ENCODE measurements at regions not wholly inside any gene's neighbourhood (a gene's known extent, or its start where the extent isn't known, plus 50 kb on each side); places are given as distances from the start of the nearest gene placed in this dataset.
"Not testable (repeated sequence)": the region's sequence is repeated elsewhere in the genome, so short reads cannot be mapped to it uniquely, and the experiment has no call there.

- no peak overlapping the region for H3K4me3 ChIP-seq (ENCODE audit: low read depth, low read length)
Measured at GRCh38 chr14:46147452-46147851, 504.1 kb downstream of the RPL10L start.

- no peak overlapping the region for H3K4me3 ChIP-seq (ENCODE audit: low read depth, low read length)
Measured at GRCh38 chr14:46147024-46147423, 504.6 kb downstream of the RPL10L start.

GRCh38 chr14:46140445-46140844 lies 511.1 kb downstream of the RPL10L start:
- no peak overlapping the region for H3K4me3 ChIP-seq (ENCODE audit: low read depth, low read length)

- H3K4me3 ChIP-seq (ENCODE audit: low read depth, low read length), result no peak overlapping the region
Measured at GRCh38 chr14:46139649-46140048, 511.9 kb downstream of the RPL10L start.

- no peak overlapping the region for H3K4me3 ChIP-seq (ENCODE audit: low read depth, low read length)
Measured at GRCh38 chr14:46137786-46138185, 513.8 kb downstream of the RPL10L start.

GRCh38 chr14:46136456-46136855 lies 515.1 kb downstream of the RPL10L start:
- no peak overlapping the region for H3K4me3 ChIP-seq (ENCODE audit: low read depth, low read length)

GRCh38 chr14:46108228-46108627 lies 543.4 kb downstream of the RPL10L start:
- no peak overlapping the region for H3K4me3 ChIP-seq (ENCODE audit: low read depth, low read length)

- H3K4me3 ChIP-seq (ENCODE audit: low read depth, low read length), result not testable (repeated sequence)
Measured at GRCh38 chr14:46100901-46101300, 550.7 kb downstream of the RPL10L start.

- H3K4me3 ChIP-seq (ENCODE audit: low read depth, low read length), result no peak overlapping the region
Measured at GRCh38 chr14:46091819-46092218, 559.8 kb downstream of the RPL10L start.

GRCh38 chr14:46087604-46088003 lies 564.0 kb downstream of the RPL10L start:
- no peak overlapping the region for H3K4me3 ChIP-seq (ENCODE audit: low read depth, low read length)

GRCh38 chr14:46074061-46074460 lies 577.5 kb downstream of the RPL10L start:
- no peak overlapping the region for H3K4me3 ChIP-seq (ENCODE audit: low read depth, low read length)

GRCh38 chr14:46063872-46064271 lies 587.7 kb downstream of the RPL10L start:
- no peak overlapping the region for H3K4me3 ChIP-seq (ENCODE audit: low read depth, low read length)

- H3K4me3 ChIP-seq (ENCODE audit: low read depth, low read length), result no peak overlapping the region
Measured at GRCh38 chr14:46058964-46059563, 592.5 kb downstream of the RPL10L start.

- H3K4me3 ChIP-seq (ENCODE audit: low read depth, low read length), result no peak overlapping the region
Measured at GRCh38 chr14:46057799-46058198, 593.8 kb downstream of the RPL10L start.

GRCh38 chr14:46054526-46054925 lies 597.1 kb downstream of the RPL10L start:
- no peak overlapping the region for H3K4me3 ChIP-seq (ENCODE audit: low read depth, low read length)

GRCh38 chr14:46053221-46053620 lies 598.4 kb downstream of the RPL10L start:
- no peak overlapping the region for H3K4me3 ChIP-seq (ENCODE audit: low read depth, low read length)

GRCh38 chr14:46051796-46052195 lies 599.8 kb downstream of the RPL10L start:
- no peak overlapping the region for H3K4me3 ChIP-seq (ENCODE audit: low read depth, low read length)

- no peak overlapping the region for H3K4me3 ChIP-seq (ENCODE audit: low read depth, low read length)
Measured at GRCh38 chr14:46048127-46048526, 603.5 kb downstream of the RPL10L start.

- no peak overlapping the region for H3K4me3 ChIP-seq (ENCODE audit: low read depth, low read length)
Measured at GRCh38 chr14:46036099-46036498, 615.5 kb downstream of the RPL10L start.

GRCh38 chr14:46034305-46034704 lies 617.3 kb downstream of the RPL10L start:
- no peak overlapping the region for H3K4me3 ChIP-seq (ENCODE audit: low read depth, low read length)

GRCh38 chr14:46018846-46019420 lies 632.6 kb downstream of the RPL10L start:
- H3K4me3 ChIP-seq (ENCODE audit: low read depth, low read length), result no peak overlapping the region

- no peak overlapping the region for H3K4me3 ChIP-seq (ENCODE audit: low read depth, low read length)
Measured at GRCh38 chr14:46008348-46008747, 643.2 kb downstream of the RPL10L start.

- H3K4me3 ChIP-seq (ENCODE audit: low read depth, low read length), result no peak overlapping the region
Measured at GRCh38 chr14:45998554-45998953, 653.0 kb downstream of the RPL10L start.
